ENCODE measurements at regions not wholly inside any gene's neighbourhood (a gene's known extent, or its start where the extent isn't known, plus 50 kb on each side); places are given as distances from the start of the nearest gene placed in this dataset.

- no peak for DNase-seq (ENCODE audit: extremely low spot score, unreplicated experiment)
- peaks cover 13% of the 10 kb centered on the region for H3K27me3 Mint-ChIP-seq
- H3K27ac Mint-ChIP-seq: no peak overlapping the region
- peaks cover 4% of the 10 kb centered on the region for H3K4me1 Mint-ChIP-seq (ENCODE audit: unreplicated experiment)
- no peaks in the 10 kb centered on the region for H3K9me3 Mint-ChIP-seq
- no peak for TF ChIP-seq CTCF (conservative IDR thresholded peaks at IDR 0.05)
- no peak overlapping the region for H3K4me3 Mint-ChIP-seq
- H3K36me3 Mint-ChIP-seq: no peaks in the 10 kb centered on the region
Observed at GRCh38 chr2:2565671-2566070, 234.6 kb upstream of the MYT1L start.

- no peak overlapping the region for H3K4me3 Mint-ChIP-seq
- no peak for TF ChIP-seq CTCF (conservative IDR thresholded peaks at IDR 0.05)
- no peak for DNase-seq (ENCODE audit: extremely low spot score, unreplicated experiment)
- H3K27me3 Mint-ChIP-seq: peaks cover 16% of the 10 kb centered on the region
- no peak overlapping the region for H3K27ac Mint-ChIP-seq
- no peaks in the 10 kb centered on the region for H3K36me3 Mint-ChIP-seq
- peaks cover 4% of the 10 kb centered on the region for H3K4me1 Mint-ChIP-seq (ENCODE audit: unreplicated experiment)
- no peaks in the 10 kb centered on the region for H3K9me3 Mint-ChIP-seq
Observed at GRCh38 chr2:2564300-2565078, 233.4 kb upstream of the MYT1L start.

DNA sequence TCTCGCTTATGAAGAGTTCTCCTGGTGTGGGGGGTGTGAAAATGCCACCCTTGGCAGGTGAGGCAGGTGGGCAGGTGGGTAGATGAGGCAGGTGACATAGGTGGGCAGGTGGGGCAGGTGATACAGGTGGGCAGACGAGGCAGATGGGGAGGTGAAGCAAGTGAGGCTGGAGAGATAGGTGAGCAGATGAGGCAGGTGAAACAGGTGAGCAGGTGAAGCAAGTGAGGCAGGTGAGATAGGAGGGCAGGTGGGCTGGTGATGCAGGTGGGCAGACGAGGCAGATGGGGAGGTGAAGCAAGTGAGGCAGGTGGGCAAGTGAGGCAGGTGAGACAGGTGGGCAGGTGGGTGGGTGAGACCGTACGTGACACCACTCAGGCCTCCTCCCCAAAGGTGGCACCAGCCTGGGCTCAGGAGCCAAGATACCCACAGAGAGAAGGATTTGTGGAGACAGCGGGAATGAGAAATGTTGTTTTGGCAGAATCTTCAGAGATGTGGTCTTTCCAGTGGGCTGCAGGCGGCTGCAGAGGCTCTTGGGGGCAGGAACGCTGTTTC is 232.3 kb upstream of the MYT1L start:
- DNase-seq (ENCODE audit: extremely low spot score, unreplicated experiment): no peak
- Mint-ChIP-seq H3K27ac (no peak overlapping the region), H3K27me3 (peaks cover 16% of the 10 kb centered on the region), H3K36me3 (no peaks in the 10 kb centered on the region), H3K9me3 (no peaks in the 10 kb centered on the region), H3K4me3 (no peak overlapping the region), H3K4me1 (ENCODE audit: unreplicated experiment) (peaks cover 4% of the 10 kb centered on the region)
- no peak for TF ChIP-seq CTCF (conservative IDR thresholded peaks at IDR 0.05)

- H3K9me3 Mint-ChIP-seq: no peaks in the 10 kb centered on the region
- no peak overlapping the region for H3K27ac Mint-ChIP-seq
- H3K4me3 Mint-ChIP-seq: no peak overlapping the region
- peaks cover 13% of the 10 kb centered on the region for H3K27me3 Mint-ChIP-seq
- H3K36me3 Mint-ChIP-seq: no peaks in the 10 kb centered on the region
- H3K4me1 Mint-ChIP-seq (ENCODE audit: unreplicated experiment): peaks cover 4% of the 10 kb centered on the region
- no peak for DNase-seq (ENCODE audit: extremely low spot score, unreplicated experiment)
- no peak for TF ChIP-seq CTCF (conservative IDR thresholded peaks at IDR 0.05)
Observed at GRCh38 chr2:2562867-2563266, 231.8 kb upstream of the MYT1L start.

- DNase-seq (ENCODE audit: extremely low spot score, unreplicated experiment): no peak
- Mint-ChIP-seq H3K36me3 (no peaks in the 10 kb centered on the region), H3K27ac (no peak overlapping the region), H3K4me1 (ENCODE audit: unreplicated experiment) (peaks cover 4% of the 10 kb centered on the region), H3K4me3 (no peak overlapping the region), H3K9me3 (no peaks in the 10 kb centered on the region), H3K27me3 (peaks cover 14% of the 10 kb centered on the region)
- TF ChIP-seq CTCF (conservative IDR thresholded peaks at IDR 0.05): no peak
Observed at GRCh38 chr2:2561346-2562095, 230.4 kb upstream of the MYT1L start.
